K562 (cell line): ENCODE measurements at regions not wholly inside any gene's neighbourhood (a gene's known extent, or its start where the extent isn't known, plus 50 kb on each side); places are given as distances from the start of the nearest gene placed in this dataset.

Experiments
- ARNT ChIP-seq, 2 experiments: fragments of 450-650 bp; IDR thresholded peaks; 2 replicates each; pipeline ENCODE4 v1.6.1; 2016; ENCODE audit warnings: mild to moderate bottlenecking in 1 of 2
- CTCF ChIP-seq, 3 experiments: IDR thresholded peaks in 2 of 3; conservative IDR thresholded peaks in 1 of 3; 2 replicates each; pipeline ENCODE4 v1.5.1; 2011 to 2012; ENCODE audit warnings: low read length in 3 of 3, mild to moderate bottlenecking in 3 of 3, control low read depth in 2 of 3, improper control_type of control experiment in 1 of 3, inconsistent platforms in 1 of 3, low read depth in 1 of 3, mixed read lengths in 1 of 3, moderate library complexity in 1 of 3; ENCODE audit not compliant: insufficient read depth in 2 of 3
- DPF2 ChIP-seq: fragments of 450-650 bp; IDR thresholded peaks from 2 replicates; pipeline ENCODE4 v1.6.1; 2016
- EP300 ChIP-seq: IDR thresholded peaks from 2 replicates; pipeline ENCODE4 v1.6.1; 2012; ENCODE audit warnings: low read length, improper control_type of control experiment
- MEF2A ChIP-seq: IDR thresholded peaks from 2 replicates; pipeline ENCODE4 v1.6.1; 2011; ENCODE audit warnings: low read depth, mild to moderate bottlenecking, low read length, moderate library complexity; ENCODE audit not compliant: control insufficient read depth
- MEF2D ChIP-seq: conservative IDR thresholded peaks from 2 replicates; pipeline ENCODE4 v1.6.1; 2016; ENCODE audit warnings: low read depth, missing genetic modification characterization, missing compliant biosample characterization
- NR2C1 ChIP-seq, 2 experiments: fragments of 450-650 bp; IDR thresholded peaks; 2 replicates each; pipeline ENCODE4 v1.6.1; 2017; ENCODE audit warnings: mild to moderate bottlenecking in 2 of 2, antibody characterized with exemption in 1 of 2, inconsistent platforms in 1 of 2, missing compliant biosample characterization in 1 of 2, missing genetic modification characterization in 1 of 2
- PHF8 ChIP-seq: fragments of 200-600 bp; sonication (generic); IDR thresholded peaks from 2 replicates; pipeline ENCODE4 v1.6.1; 2012; ENCODE audit warnings: mixed run types, mild to moderate bottlenecking, inconsistent platforms, low read length, moderate library complexity, borderline replicate concordance
- RNF2 ChIP-seq: sonication (generic); IDR thresholded peaks from 2 replicates; pipeline ENCODE4 v1.6.1; 2016
- SMARCB1 ChIP-seq: IDR thresholded peaks from 2 replicates; pipeline ENCODE4 v1.6.1; 2011; ENCODE audit warnings: improper control_type of control experiment, low read depth; ENCODE audit not compliant: insufficient read length
- USF2 ChIP-seq: sonication (generic); formaldehyde crosslinking; IDR thresholded peaks from 2 replicates; pipeline ENCODE4 v1.5.0; 2020; ENCODE audit warnings: missing genetic modification reagents
- ZNF449 ChIP-seq: fragments of 250-450 bp; sonication (Bioruptor Pico); IDR thresholded peaks from 2 replicates; pipeline ENCODE4 v1.8.0; 2022; ENCODE audit warnings: moderate library complexity, mild to moderate bottlenecking, inconsistent platforms
- ZNF76 ChIP-seq: fragments of 250-450 bp; sonication (Bioruptor Pico); IDR thresholded peaks from 2 replicates; pipeline ENCODE4 v1.4.0; 2020; ENCODE audit warnings: mild to moderate bottlenecking, moderate library complexity, borderline replicate concordance

- TF ChIP-seq DPF2 (no peak), EP300 (no peak), MEF2D (tag) (no peak), RNF2 (no peak), ARNT (IDR thresholded peaks at IDR 0.05) (no peak), ZNF449 (no peak), ZNF76 (no peak), PHF8 (no peak), CTCF (IDR thresholded peaks at IDR 0.05 in 2 of 3, conservative IDR thresholded peaks at IDR 0.05 in 1 of 3; ENCODE audit: insufficient read depth in 2 of 3, low read depth in 1 of 3, low read length in 3 of 3) (no peak), NR2C1 (IDR thresholded peaks at IDR 0.05) (no peak), NR2C1 (tag; IDR thresholded peaks at IDR 0.05) (no peak), MEF2A (no peak), SMARCB1 (no peak), USF2 (no peak)
These were observed 312.6 kb upstream of the LMCD1 start for GRCh38 chr3:8189051-8189450.
